ENCODE measurements at regions not wholly inside any gene's neighbourhood (a gene's known extent, or its start where the extent isn't known, plus 50 kb on each side); places are given as distances from the start of the nearest gene placed in this dataset.

DNA sequence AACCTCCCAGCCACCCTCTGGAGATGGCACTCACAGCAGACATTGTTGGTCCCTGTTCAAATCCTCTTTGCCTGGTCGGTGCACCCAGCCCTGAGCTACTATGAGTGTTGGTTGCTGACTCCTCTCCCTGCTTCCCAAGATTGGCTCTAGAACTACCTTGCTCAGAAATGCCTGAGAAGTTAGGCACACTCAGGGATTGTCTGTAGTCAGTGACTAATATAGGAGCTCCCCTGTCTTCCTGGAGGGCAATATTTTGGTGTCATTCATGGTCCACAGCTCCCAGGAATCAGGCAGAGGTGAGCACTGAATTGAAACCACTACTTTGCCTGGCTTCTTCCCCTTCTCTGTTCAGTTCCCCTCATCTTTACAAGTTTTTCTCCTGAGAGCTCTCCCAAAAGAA is 325.9 kb downstream of the MIAT start:
- H3K4me1 Mint-ChIP-seq: peaks cover 0 to 6% of the 10 kb centered on the region in 2 experiments; a peak in 2 of 4 replicates
- Histone ChIP-seq H3K23me2 (ENCODE audit: insufficient read length, low read depth, low read length, poor library complexity, severe bottlenecking) (no peaks in the 10 kb centered on the region), H3K56ac (ENCODE audit: insufficient read length, low read depth, low read length) (no peak overlapping the region), H3K14ac (ENCODE audit: insufficient read depth, low read length) (no peak overlapping the region), H2AFZ (ENCODE audit: low read length) (no peak overlapping the region), H2BK20ac (ENCODE audit: low read depth, low read length, poor library complexity, severe bottlenecking) (no peak overlapping the region), H2BK5ac (ENCODE audit: insufficient read length, low read length) (no peak overlapping the region), H3K18ac (ENCODE audit: insufficient read length, low read depth, low read length) (no peak overlapping the region), H3K4me2 (ENCODE audit: insufficient read depth, insufficient read length, low read length) (no peak overlapping the region), H3K27me3 (ENCODE audit: insufficient read depth, low read length) (no peaks in the 10 kb centered on the region; the same call in 1 of the 2 replicates), H3K27ac (ENCODE audit: insufficient read length, low read depth, low read length) (no peak overlapping the region), H4K8ac (replicated peaks; ENCODE audit: insufficient read length, low read depth, low read length) (no peak overlapping the region), H3T11ph (ENCODE audit: low read length) (no peak overlapping the region), H2BK12ac (ENCODE audit: insufficient read length, low read depth, low read length) (no peak overlapping the region), H2BK15ac (ENCODE audit: low read depth, low read length) (no peak overlapping the region), H4K5ac (ENCODE audit: insufficient read length, low read depth, low read length) (no peak overlapping the region), H3K79me1 (ENCODE audit: insufficient read depth, low read depth, low read length, poor library complexity, severe bottlenecking) (no peaks in the 10 kb centered on the region), H3K23ac (ENCODE audit: insufficient read length, low read depth, low read length) (no peak overlapping the region), H4K20me1 (ENCODE audit: control insufficient read depth, insufficient read depth, insufficient read length) (no peaks in the 10 kb centered on the region), H3K79me2 (ENCODE audit: insufficient read depth, low read length) (no peaks in the 10 kb centered on the region), H4K91ac (ENCODE audit: insufficient read length, low read depth, low read length) (no peak overlapping the region), H2AK5ac (ENCODE audit: insufficient read length, low read length) (no peak overlapping the region), H3K9me3 (ENCODE audit: control insufficient read depth, low read depth, low read length) (no peaks in the 10 kb centered on the region), H3K9ac (ENCODE audit: extremely low read depth, insufficient read length, low read length) (no peak overlapping the region), H3K4me1 (ENCODE audit: insufficient read depth, low read length) (peaks cover 3% of the 10 kb centered on the region; the same call in 1 of the 2 replicates), H2BK120ac (ENCODE audit: low read depth, low read length, poor library complexity, severe bottlenecking) (no peak overlapping the region), H3K4ac (ENCODE audit: low read depth, low read length) (no peak overlapping the region)
- no peak for DNase-seq
- peaks cover 28% of the 10 kb centered on the region for H3K27me3 Mint-ChIP-seq (ENCODE audit: low read depth)
- WGBS (ENCODE audit: extremely low coverage, insufficient read length, low lambda C conversion rate): no CpG with 5 or more reads among the region's 1 CpG
- TF ChIP-seq, protein P1, sequence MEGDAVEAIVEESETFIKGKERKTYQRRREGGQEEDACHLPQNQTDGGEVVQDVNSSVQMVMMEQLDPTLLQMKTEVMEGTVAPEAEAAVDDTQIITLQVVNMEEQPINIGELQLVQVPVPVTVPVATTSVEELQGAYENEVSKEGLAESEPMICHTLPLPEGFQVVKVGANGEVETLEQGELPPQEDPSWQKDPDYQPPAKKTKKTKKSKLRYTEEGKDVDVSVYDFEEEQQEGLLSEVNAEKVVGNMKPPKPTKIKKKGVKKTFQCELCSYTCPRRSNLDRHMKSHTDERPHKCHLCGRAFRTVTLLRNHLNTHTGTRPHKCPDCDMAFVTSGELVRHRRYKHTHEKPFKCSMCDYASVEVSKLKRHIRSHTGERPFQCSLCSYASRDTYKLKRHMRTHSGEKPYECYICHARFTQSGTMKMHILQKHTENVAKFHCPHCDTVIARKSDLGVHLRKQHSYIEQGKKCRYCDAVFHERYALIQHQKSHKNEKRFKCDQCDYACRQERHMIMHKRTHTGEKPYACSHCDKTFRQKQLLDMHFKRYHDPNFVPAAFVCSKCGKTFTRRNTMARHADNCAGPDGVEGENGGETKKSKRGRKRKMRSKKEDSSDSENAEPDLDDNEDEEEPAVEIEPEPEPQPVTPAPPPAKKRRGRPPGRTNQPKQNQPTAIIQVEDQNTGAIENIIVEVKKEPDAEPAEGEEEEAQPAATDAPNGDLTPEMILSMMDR (conservative IDR thresholded peaks at IDR 0.05): no peak
- H3K36me3 Mint-ChIP-seq (ENCODE audit: insufficient read depth in 1 of 3, low read depth in 3 of 3): no peaks in the 10 kb centered on the region
- H3K9me3 Mint-ChIP-seq: no peaks in the 10 kb centered on the region; a peak in 1 of 5 replicates
- no peak overlapping the region for H3K4me3 Mint-ChIP-seq
- no peak overlapping the region for H3K27ac Mint-ChIP-seq
